Muscle of back (tissue), 3 donors: ENCODE measurements at regions not wholly inside any gene's neighbourhood (a gene's known extent, or its start where the extent isn't known, plus 50 kb on each side); places are given as distances from the start of the nearest gene placed in this dataset.

Source experiments
- DNase-seq, 3 donors: peaks; one replicate each; pipeline versions ENCODE4 v3.0.0 to v3.0.0-alpha.2; 2013

DNA sequence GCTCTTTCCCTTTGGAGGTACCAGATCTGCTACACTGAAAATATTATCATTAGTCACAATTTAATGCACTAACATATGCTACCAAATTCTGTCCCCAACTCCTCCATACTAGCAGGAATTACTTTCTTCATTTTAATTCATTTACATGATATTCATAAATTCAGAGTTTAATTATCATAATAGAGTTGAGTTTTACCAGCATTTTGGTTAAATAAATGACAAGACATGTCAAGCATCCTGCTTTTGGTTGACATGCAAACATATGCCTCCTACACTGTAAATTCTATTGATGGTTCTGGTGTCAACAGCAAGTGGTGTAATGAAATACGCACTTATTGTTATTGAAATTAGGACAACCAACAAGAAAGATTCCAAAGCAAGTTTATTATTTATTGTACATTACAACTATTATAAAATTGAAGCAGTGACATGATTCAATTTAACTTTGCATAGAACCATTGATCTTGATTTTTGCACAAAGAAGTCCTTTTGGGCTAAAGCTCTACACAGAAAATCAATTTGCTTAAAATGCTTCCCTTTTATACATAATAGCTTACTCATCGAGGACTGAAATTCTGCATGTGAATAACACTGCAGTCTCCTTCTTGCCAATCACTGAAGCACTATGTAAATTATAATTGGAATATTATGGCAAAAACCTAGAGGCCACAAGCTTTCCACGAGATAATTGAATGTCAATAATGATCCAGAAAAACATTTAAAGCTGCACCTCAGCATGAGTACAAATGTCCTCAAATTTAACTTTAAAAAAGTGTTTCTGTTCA lies 728.6 kb upstream of the ADGRL2 start:
- DNase-seq: no peak

DNA sequence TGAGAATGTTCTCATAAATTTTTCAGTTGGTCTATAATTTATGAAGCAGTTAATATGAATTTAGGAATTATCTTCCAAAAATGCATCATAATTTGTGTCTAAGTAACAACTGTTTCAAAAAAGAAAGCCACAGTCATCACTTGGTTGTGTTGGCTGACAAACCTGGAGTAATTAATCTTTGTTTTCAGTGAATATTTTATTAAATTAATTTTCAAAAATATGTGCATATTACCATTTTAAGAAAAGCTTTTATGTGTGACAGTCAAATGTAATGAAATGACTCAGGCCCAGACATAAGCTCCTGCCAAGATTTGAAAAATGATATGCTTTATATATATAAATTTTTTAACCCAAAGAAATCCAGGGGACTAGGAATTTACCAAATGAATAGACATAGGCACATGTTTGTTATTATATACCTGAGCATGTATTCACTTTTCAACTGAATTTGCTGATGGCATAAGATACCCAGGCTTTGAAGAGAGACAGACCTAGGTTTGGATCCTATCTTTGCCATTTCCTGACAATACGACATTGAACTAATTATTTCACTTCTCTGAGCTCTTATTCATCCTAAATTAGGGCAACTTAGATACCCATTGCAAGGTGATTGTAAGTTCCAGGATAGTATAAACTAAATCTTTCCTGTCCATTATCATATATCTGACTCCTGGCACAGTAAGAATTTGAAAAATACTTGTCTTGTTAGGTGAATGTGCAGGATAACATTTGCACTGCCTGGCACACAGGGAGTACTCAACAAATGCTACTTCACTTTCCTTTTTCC lies 729.5 kb upstream of the ADGRL2 start:
- no peak for DNase-seq

DNA sequence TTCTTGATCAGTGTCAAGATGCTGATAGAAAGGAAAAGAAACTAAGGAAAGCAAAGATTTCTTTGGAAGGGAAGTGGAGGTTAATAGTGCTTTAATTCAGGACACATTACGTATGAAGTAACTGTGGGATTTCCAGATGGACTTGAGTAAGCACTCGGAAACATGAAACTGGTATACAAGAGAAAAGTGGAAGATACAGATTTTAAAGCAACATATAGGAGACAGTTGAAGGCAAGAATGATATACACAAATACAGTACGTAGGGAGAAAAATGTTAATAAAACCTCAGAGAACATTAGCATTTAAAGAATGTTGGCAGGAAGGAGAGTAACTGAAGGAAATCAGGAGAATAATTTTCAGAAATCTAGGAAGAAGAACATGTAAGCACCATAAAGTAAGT lies 730.9 kb upstream of the ADGRL2 start:
- DNase-seq: peak in 2 of 3 donors; percentile 13 to 24

DNA sequence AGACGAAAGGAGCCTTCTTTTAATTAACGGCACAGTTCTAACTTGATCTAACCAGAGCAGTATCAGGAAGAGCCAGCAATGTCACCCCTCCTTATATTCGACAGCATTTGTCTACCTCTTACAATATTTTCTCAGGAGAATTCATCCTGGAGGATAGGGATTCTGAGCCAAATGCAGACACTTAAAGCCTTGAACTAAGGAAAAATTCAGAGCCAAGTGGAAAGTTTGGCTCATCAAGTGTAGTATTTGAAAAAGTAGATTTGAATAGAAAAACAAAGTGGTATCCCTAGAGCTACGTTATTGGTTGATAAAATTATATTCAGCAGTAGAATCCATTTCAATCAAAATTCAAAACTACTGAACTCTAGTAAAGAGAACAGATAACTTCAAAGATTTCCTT lies 732.0 kb upstream of the ADGRL2 start:
- DNase-seq: peak in 2 of 3 donors; percentile 38 to 56

GRCh38 chr1:81053826-81054225 lies 746.9 kb upstream of the ADGRL2 start:
- DNase-seq: no peak

- DNase-seq: no peak
Measured at GRCh38 chr1:81052162-81052561, 748.6 kb upstream of the ADGRL2 start.

DNA sequence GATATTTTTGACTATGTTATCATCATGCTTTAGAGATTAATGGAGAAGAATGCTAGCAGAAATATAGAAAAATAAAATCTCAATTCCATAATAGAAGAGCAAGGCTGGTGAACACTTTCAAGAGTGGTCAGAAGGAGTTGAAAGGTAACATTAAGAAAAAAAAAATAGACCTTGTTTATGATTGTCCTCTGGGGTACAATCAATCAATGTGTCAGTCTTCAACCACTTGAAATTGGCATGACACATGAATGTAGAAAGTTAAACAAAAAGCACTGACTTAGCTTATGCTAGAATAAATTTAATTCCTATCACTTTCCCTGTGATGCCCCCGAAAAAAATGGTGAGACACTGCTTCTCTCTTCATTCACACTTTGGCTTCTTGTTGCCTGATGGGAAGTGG lies 750.3 kb upstream of the ADGRL2 start:
- no peak for DNase-seq

DNA sequence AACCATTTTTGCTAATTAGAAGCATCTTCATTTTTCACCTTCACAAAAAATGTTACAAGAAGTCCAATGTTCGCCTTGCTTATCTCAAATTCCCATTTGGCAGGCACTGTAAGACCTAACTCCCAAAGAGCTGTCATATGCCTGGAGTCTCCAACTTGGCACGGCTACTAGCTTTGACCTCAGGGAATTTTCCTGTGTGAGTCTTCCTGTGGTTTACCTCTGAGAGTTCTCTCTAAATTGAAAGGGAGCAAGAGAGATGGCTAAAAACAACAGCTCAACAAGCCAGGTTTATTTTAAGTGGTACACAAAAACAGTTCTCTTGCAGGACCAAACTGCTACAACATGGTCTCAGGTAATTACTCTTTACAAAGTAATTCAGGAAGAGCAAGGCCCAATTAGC lies 756.0 kb upstream of the ADGRL2 start:
- no peak for DNase-seq

GRCh38 chr1:81042225-81042624 lies 758.5 kb upstream of the ADGRL2 start:
- DNase-seq: no peak

GRCh38 chr1:81034291-81034690 lies 766.4 kb upstream of the ADGRL2 start:
- DNase-seq: no peak

GRCh38 chr1:81032973-81033425 lies 767.7 kb upstream of the ADGRL2 start:
- no peak for DNase-seq

DNA sequence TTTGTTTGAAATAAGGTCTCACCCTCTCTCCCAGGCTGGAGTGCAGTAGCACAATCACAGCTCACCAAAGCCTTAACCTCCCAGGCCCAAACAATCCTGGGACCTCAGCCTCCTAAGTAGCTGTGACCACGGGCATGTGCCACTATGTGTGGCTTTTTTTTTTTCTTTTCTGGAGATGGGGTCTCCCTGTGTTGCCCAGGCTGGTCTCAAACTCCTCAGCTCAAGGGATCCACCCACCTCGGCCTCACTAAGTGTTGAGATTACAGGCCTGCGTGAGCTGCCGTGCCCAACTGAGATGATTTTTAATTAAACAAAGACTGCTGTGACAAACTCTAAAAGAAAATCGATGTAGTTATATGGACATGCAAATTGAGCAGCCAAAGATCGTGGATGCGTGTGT lies 768.4 kb upstream of the ADGRL2 start:
- DNase-seq: no peak

- DNase-seq: no peak
Measured at GRCh38 chr1:81030441-81030840, 770.3 kb upstream of the ADGRL2 start.

GRCh38 chr1:81029266-81029665 lies 771.5 kb upstream of the ADGRL2 start:
- DNase-seq: no peak

DNA sequence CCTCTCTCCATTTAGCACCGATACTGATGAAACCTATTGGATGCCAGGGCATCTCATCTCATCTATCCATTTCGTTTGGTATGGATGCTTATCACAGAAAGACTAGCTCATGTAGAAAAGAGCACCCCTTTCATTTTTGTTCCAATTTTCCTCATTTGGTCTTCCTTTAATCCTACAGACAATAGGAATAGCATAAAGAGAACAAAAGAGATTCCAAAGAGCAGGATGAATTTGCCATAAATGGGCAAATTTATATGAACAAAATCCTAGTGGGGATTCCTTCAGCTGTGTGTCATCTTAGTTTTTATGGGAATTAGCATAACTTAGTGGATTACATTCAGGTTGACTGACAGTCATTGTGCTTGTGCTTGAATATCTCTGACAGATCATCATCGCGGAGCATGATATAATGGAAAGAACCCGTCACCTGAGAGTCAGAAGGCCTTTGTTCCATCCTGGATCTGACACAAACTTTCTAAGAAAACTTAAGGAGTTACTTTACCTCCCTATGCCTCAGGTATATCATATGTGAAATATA lies 777.5 kb upstream of the ADGRL2 start:
- no peak for DNase-seq

- no peak for DNase-seq
Measured at GRCh38 chr1:81021134-81021533, 779.6 kb upstream of the ADGRL2 start.

- no peak for DNase-seq
Measured at GRCh38 chr1:81020506-81020905, 780.2 kb upstream of the ADGRL2 start.

DNA sequence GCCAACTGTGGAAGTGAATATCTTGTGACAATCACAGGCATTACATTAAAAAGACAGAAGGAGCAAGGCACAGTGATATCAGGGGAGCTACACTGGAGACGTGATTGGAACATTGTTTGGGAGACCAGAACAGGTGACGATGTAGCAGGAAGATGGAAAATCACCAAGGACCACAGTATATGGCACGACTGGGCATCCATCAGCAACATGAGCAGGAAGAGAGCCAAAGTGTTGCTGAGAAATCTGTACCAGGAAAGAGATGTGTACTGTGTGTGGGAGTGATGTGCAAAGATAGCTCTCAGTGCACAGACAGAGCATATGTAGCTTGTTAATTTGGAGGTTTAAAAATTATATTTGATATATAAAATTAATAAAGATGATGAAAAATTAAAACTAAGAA lies 790.6 kb upstream of the ADGRL2 start:
- DNase-seq: peak in 1 of 3 donors; percentile 14

DNA sequence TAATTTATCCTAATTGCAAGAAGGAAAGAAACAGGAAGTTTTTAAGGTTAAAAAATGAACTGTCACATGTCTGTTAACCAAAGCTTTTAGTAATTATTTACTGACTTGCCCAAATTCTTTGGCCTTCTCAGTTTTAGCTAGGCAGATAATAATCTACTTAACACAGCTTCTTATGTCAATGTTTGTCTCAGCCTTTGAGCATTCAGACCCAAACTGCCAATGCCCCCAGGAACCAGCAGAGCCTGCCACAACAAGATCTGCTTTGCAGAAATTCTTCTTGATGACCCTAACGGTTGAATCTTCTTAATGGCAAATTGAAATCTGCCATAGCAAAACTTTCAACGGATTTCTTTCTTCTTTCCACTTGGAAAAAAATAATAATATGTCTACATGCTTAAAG lies 792.4 kb upstream of the ADGRL2 start:
- DNase-seq: no peak

- no peak for DNase-seq
Measured at GRCh38 chr1:81007024-81007423, 793.7 kb upstream of the ADGRL2 start.

- DNase-seq: peak in 2 of 3 donors; percentile 14 to 64
Measured at GRCh38 chr1:81006502-81006901, 794.2 kb upstream of the ADGRL2 start.

- no peak for DNase-seq
Measured at GRCh38 chr1:81004011-81004410, 796.7 kb upstream of the ADGRL2 start.

DNA sequence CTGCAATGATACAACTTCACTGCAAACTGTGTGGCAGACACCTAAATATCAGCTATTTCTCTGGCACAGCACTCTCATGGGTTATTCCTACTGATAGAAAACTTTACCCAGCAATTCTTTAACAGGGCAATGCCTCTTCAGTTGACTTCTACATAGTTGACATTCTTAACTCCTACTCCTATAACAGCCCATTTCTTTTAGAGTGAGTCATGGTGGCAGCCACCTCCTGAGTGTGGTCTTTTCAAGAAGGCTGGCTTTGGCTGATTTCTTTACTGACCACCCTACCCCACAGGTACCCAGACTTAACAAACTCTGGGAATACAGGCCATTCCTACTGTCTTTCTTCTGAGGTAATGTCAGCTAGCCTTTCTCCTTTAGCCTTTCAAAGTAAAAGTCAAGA lies 805.8 kb upstream of the ADGRL2 start:
- DNase-seq: no peak
